RWPE1 (cell line): ENCODE measurements at regions not wholly inside any gene's neighbourhood (a gene's known extent, or its start where the extent isn't known, plus 50 kb on each side); places are given as distances from the start of the nearest gene placed in this dataset.

Experiments used
- CTCF ChIA-PET: fragments of 350-600 bp; sonication (Branson Sonifier 250); formaldehyde crosslinking; extraction: SDS; loops from one replicate; lab custom pipeline; 2021; lab: Yijun Ruan, JAX
- POLR2A ChIA-PET: fragments of 400-600 bp; formaldehyde crosslinking; extraction: SDS; loops from one replicate; lab custom pipeline; 2020; ENCODE audit warnings: antibody characterized with exemption; ENCODE audit not compliant: low non-redundant PET; lab: Yijun Ruan, JAX
- DNase-seq: peaks from one replicate; pipeline ENCODE4 v3.0.0; 2012; ENCODE audit warnings: low spot score
- H3K27ac ChIP-seq: fragments of 450-650 bp; 2 replicates; pipeline ENCODE4 v1.5.1; 2017
- TF ChIP-seq, protein P1 (sequence below): fragments of 450-650 bp; conservative IDR thresholded peaks from 2 replicates; pipeline ENCODE4 v1.5.1; 2017; ENCODE audit warnings: low read depth, mild to moderate bottlenecking

DNA sequence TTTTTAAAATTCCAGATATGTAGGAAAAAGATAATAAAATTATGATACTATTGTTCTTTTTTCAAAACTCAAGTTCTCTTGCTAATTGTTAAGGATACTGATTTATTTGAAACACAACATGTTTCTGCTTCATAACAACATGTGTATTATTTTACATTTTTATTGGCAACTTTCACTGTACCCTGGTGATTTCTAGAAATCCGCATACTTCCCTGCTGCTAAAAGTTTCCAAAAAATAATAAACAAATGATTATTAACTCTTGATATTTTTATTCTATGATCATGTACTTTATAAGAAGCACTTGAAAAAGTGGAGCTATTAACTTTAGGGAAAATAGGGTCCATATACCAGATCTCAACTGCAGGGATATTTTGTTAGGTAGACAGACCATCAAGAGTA lies 71.2 kb upstream of the HCCS start:
- no peak overlapping the region for H3K27ac ChIP-seq
- DNase-seq = no peak
- ChIA-PET POLR2A (no interaction called here), CTCF (no interaction called here)
- TF ChIP-seq, protein P1, sequence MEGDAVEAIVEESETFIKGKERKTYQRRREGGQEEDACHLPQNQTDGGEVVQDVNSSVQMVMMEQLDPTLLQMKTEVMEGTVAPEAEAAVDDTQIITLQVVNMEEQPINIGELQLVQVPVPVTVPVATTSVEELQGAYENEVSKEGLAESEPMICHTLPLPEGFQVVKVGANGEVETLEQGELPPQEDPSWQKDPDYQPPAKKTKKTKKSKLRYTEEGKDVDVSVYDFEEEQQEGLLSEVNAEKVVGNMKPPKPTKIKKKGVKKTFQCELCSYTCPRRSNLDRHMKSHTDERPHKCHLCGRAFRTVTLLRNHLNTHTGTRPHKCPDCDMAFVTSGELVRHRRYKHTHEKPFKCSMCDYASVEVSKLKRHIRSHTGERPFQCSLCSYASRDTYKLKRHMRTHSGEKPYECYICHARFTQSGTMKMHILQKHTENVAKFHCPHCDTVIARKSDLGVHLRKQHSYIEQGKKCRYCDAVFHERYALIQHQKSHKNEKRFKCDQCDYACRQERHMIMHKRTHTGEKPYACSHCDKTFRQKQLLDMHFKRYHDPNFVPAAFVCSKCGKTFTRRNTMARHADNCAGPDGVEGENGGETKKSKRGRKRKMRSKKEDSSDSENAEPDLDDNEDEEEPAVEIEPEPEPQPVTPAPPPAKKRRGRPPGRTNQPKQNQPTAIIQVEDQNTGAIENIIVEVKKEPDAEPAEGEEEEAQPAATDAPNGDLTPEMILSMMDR = no peak

DNA sequence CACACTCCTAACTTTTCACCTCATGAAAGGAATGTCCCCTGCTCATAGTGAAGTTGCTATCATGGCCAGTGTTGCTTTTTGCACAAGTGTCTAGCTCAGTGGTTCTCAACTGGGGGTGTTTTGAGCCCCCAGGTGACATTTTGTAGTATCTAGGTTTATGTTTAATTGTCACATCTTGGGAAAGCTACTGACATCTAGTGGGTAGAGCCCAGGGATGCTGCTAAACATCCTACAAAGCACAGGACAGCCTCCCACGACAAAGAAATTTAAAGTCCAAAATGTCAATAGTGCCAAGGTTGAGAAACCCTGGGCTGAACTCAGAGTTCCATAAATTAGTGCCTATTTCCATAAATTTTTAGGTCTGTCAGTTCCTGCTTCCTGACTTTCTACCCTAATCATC lies 70.7 kb upstream of the HCCS start:
- CTCF ChIA-PET = no interaction called here

DNA sequence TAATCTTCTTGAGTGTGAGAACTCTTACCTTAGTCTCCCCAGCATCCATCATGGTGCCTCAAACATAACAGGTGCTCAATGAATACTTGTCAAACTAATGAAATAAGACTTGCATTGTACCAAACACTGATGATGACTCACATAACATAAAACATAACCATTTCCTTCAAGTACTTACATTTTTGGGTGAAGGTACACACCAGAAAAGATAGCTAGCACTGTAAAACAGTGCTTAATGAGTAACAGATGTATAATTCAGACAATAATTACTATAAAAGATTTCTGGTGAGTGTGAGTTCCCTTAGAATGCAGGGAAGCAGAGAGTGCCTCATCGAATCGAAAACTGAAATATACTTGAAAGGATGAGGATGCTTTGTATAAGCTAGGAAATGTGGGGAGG lies 70.1 kb upstream of the HCCS start:
- TF ChIP-seq, protein P1 = no peak
- POLR2A ChIA-PET = no interaction called here
- DNase-seq = no peak
- CTCF ChIA-PET = no interaction called here
- H3K27ac ChIP-seq = no peak overlapping the region

More for the DNA sequence above, 70.7 kb upstream of the HCCS start:
- H3K27ac ChIP-seq = no peak overlapping the region
- TF ChIP-seq, protein P1 = no peak
- POLR2A ChIA-PET = no interaction called here
- no peak for DNase-seq

DNA sequence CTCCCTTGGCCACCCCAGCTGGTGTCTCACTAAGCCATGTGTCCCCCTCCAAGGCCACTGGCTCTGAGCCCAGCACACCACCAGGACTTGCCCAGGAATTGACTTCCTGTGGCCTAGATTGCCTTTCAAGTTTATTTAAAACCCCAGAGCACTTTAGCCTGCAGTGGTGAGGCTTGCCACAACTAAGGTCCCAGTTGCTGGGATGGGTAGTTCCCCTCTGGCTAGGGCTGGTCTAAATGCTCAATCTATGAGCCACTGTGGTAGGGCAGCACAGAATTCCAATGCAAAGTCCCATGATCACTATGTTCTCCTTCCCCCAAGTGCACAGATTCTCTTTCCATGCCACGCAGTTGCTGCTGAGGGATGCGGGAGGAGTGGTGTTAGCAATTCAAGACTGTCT lies 61.1 kb upstream of the HCCS start:
- no peak overlapping the region for H3K27ac ChIP-seq
- POLR2A ChIA-PET = no interaction called here
- CTCF ChIA-PET = no interaction called here
- TF ChIP-seq, protein P1 = no peak
- no peak for DNase-seq

DNA sequence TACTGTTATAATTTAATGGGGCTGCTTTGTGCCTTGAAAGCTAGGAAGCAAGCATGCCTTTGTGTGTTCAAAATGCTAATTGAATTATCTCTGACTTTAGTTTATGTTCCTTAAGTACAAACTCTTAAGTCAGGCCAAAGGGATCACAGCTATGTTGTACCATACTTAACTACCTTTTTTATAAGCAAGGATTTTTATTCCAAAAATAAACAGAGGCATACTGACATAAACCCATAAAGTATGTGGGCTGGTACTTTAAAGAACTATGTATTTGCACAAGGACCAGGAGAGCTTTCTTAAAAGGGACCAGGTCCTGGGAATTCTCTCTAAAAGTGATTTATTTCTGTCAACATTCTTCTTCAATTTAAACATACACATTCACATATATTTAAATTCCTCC lies 57.8 kb upstream of the HCCS start:
- no peak overlapping the region for H3K27ac ChIP-seq
- ChIA-PET POLR2A (no interaction called here), CTCF (no interaction called here)
- no peak for DNase-seq
- TF ChIP-seq, protein P1 = no peak

DNA sequence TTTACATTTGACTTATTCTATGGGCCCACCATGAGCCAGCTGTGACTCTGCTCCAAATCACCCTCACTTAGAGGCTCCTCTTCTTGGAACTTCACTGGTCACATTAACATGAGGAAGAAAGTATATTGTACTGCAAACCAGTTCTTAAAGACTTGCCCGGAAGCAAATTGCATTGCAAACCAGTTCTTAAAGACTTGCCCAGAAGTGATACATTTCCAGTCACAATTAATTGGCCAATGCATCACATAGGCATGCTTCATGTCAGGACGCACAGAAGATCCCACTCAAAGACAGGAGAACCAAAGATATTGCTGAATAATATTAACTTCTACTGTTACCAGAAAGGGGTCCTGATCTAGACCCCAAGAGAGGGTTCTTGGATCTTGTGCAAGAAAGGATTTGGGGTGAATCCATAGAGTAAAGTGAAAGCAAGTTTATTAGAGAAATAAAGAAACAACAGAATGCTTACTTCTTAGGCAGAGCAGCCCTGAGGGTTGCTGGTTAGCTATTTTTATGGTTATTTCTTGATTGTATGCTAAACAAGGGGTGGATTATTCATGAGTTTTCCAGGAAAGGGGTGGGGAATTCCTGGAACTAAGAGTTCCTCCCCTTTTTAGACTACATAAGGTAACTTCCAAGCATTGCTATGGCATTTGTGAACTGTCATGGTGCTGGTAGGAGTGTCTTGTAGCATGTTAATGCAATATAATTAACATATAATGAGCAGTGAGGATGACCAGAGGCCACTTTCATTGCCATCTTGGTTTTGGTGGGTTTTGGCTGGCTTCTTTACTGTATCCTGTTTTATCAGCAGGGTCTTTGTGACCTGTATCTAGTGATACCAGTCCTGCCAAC lies 54.6 kb upstream of the HCCS start:
- ChIA-PET POLR2A (no interaction called here), CTCF (interaction anchor here (1.1 kb wide), 1 partner anchor 25 kb away, joined by 3 read pairs; no protein-coding TSS in a partner anchor)
- H3K27ac ChIP-seq = no peak overlapping the region
- TF ChIP-seq, protein P1 = no peak
- no peak for DNase-seq
